Smooth muscle cell (in vitro differentiated cells): ENCODE measurements at regions not wholly inside any gene's neighbourhood (a gene's known extent, or its start where the extent isn't known, plus 50 kb on each side); places are given as distances from the start of the nearest gene placed in this dataset.

Experiments used
- DNase-seq: peaks from one replicate; lab custom pipeline; 2025; ENCODE audit not compliant: unreplicated experiment; lab: John Stamatoyannopoulos, UW
- H2AFZ ChIP-seq: fragments of 200-600 bp; sonication (generic); 2 replicates; pipeline ENCODE4 v1.6.0; 2016; ENCODE audit warnings: antibody characterized with exemption, low read depth, mild to moderate bottlenecking
- H3F3A ChIP-seq: fragments of 200-600 bp; sonication (generic); 2 replicates; pipeline ENCODE4 v1.6.0; 2017; ENCODE audit warnings: antibody characterized with exemption, low read depth
- H3K27ac ChIP-seq: fragments of 200-600 bp; sonication (generic); 2 replicates; pipeline ENCODE4 v1.5.1; 2016; ENCODE audit warnings: low read depth, mild to moderate bottlenecking
- H3K27me3 ChIP-seq: fragments of 200-600 bp; sonication (generic); 2 replicates; pipeline ENCODE4 v1.6.1; 2016; ENCODE audit warnings: low read depth, mild to moderate bottlenecking
- H3K36me3 ChIP-seq: fragments of 200-600 bp; sonication (generic); 2 replicates; pipeline ENCODE4 v1.5.1; 2016; ENCODE audit warnings: low read depth
- H3K4me1 ChIP-seq: fragments of 200-600 bp; sonication (generic); 2 replicates; pipeline ENCODE4 v1.5.1; 2016; ENCODE audit warnings: low read depth
- H3K4me2 ChIP-seq: fragments of 200-600 bp; sonication (generic); 2 replicates; pipeline ENCODE4 v1.6.0; 2016; ENCODE audit warnings: mild to moderate bottlenecking
- H3K4me3 ChIP-seq: fragments of 200-600 bp; sonication (generic); 2 replicates; pipeline ENCODE4 v1.5.1; 2016; ENCODE audit warnings: mild to moderate bottlenecking
- H3K79me2 ChIP-seq: fragments of 200-600 bp; sonication (generic); 2 replicates; pipeline ENCODE4 v1.6.0; 2016; ENCODE audit warnings: low read depth, mild to moderate bottlenecking
- H3K9ac ChIP-seq: fragments of 200-600 bp; sonication (generic); 2 replicates; pipeline ENCODE4 v1.6.0; 2016; ENCODE audit warnings: low read depth
- H3K9me3 ChIP-seq: fragments of 200-600 bp; sonication (generic); replicated peaks from 2 replicates; pipeline ENCODE4 v1.5.1; 2016; ENCODE audit warnings: low read depth
- H4K20me1 ChIP-seq: fragments of 200-600 bp; sonication (generic); 2 replicates; pipeline ENCODE4 v1.6.0; 2016; ENCODE audit warnings: low read depth
- WGBS: methylation state at CpG from one replicate; pipeline ENCODE4 v1.1.7; 2016; ENCODE audit warnings: low lambda C conversion rate; 5-methylcytosine and 5-hydroxymethylcytosine counted together
- TF ChIP-seq, protein P1 (sequence below): fragments of 200-600 bp; sonication (generic); IDR thresholded peaks from 2 replicates; pipeline ENCODE4 v1.5.1; 2017; ENCODE audit warnings: borderline replicate concordance, mild to moderate bottlenecking, antibody characterized with exemption; ENCODE audit not compliant: insufficient read depth, poor library complexity, severe bottlenecking

DNA sequence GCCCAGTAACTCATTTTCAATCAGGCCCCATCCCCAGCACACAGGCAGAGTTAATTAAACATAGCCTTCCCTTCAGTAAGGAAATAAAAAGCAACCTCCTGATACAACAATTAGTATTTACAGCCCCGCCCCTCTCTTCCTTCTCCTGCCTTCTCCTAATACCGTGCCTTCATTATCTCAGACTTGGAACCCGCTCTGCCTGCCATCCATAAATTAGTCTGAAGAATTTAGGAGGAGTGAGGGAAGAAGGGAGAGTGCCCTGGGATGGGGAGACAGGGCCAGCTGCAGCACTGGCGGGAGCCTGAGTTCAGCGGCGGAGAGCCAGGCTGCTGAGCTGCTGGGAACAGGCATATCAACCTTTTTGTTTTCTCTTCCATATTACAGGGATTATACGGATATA is 172.8 kb downstream of the ACTL8 start:
- no peaks in the 10 kb centered on the region for H3K4me1 ChIP-seq
- no peak overlapping the region for H3K4me3 ChIP-seq
- DNase-seq: no peak
- H3K79me2 ChIP-seq: no peaks in the 10 kb centered on the region
- WGBS: 70% methylated on average over 7 of the region's 7 CpGs
- no peak overlapping the region for H3K9ac ChIP-seq
- no peak overlapping the region for H3K27ac ChIP-seq
- H2AFZ ChIP-seq: no peak overlapping the region
- TF ChIP-seq, protein P1, sequence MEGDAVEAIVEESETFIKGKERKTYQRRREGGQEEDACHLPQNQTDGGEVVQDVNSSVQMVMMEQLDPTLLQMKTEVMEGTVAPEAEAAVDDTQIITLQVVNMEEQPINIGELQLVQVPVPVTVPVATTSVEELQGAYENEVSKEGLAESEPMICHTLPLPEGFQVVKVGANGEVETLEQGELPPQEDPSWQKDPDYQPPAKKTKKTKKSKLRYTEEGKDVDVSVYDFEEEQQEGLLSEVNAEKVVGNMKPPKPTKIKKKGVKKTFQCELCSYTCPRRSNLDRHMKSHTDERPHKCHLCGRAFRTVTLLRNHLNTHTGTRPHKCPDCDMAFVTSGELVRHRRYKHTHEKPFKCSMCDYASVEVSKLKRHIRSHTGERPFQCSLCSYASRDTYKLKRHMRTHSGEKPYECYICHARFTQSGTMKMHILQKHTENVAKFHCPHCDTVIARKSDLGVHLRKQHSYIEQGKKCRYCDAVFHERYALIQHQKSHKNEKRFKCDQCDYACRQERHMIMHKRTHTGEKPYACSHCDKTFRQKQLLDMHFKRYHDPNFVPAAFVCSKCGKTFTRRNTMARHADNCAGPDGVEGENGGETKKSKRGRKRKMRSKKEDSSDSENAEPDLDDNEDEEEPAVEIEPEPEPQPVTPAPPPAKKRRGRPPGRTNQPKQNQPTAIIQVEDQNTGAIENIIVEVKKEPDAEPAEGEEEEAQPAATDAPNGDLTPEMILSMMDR: no peak
- H3K36me3 ChIP-seq: no peaks in the 10 kb centered on the region
- peaks cover 14% of the 10 kb centered on the region for H3K27me3 ChIP-seq
- no peaks in the 10 kb centered on the region for H4K20me1 ChIP-seq
- no peaks in the 10 kb centered on the region for H3F3A ChIP-seq
- no peaks in the 10 kb centered on the region for H3K9me3 ChIP-seq
- H3K4me2 ChIP-seq: no peak overlapping the region

DNA sequence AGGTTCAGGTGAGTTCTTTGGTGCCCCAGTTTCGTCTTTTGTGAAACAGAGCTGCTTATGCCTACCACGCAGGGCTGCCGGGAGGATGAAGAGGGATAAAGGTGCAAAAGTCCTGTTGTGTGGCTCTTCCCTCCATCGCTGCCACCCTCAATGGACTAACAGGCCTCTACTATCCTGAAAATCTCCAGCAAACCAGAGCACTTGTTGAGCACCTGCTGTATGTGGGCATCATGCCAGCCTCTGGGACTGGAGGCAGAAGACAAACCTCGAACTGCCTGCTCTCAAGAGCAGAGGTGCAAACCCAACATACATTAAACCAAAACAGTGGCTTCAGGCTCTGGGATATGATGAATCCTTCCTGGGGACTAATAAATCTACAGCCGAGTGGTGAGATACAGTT is 174.1 kb downstream of the ACTL8 start:
- TF ChIP-seq, protein P1: no peak
- no peak overlapping the region for H3K4me3 ChIP-seq
- no peak overlapping the region for H2AFZ ChIP-seq
- no peaks in the 10 kb centered on the region for H3K36me3 ChIP-seq
- H3K4me1 ChIP-seq: no peaks in the 10 kb centered on the region
- no peaks in the 10 kb centered on the region for H4K20me1 ChIP-seq
- H3K79me2 ChIP-seq: no peaks in the 10 kb centered on the region
- peaks cover 6% of the 10 kb centered on the region for H3K27me3 ChIP-seq
- WGBS: 83% methylated on average over 6 of the region's 6 CpGs
- DNase-seq: no peak
- H3K27ac ChIP-seq: no peak overlapping the region
- H3F3A ChIP-seq: no peaks in the 10 kb centered on the region
- H3K4me2 ChIP-seq: no peak overlapping the region
- H3K9ac ChIP-seq: no peak overlapping the region
- H3K9me3 ChIP-seq: no peaks in the 10 kb centered on the region

DNA sequence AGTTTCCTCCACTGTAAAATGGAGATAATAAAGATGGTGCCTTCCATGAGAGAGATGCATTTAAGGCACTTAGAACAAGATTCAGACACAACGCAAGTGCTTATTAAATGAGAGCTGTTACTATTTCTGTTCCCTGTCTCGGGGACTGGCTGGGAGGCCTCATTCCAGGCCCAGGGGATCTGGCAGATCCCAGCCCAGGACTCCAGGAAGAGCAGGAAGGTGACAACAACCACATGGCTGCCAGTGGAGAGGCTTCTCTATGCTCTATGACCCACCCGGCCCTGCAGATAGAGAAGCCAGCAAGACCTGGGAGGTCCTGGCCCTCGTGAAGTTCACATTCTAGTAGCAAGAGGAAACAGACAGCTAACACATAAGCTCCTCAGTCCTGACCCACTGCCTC is 175.5 kb downstream of the ACTL8 start:
- H3K4me1 ChIP-seq: no peaks in the 10 kb centered on the region
- no peaks in the 10 kb centered on the region for H3K9me3 ChIP-seq
- 75% methylated on average over 4 of the region's 4 CpGs for WGBS
- no peak overlapping the region for H2AFZ ChIP-seq
- no peak overlapping the region for H3K9ac ChIP-seq
- no peaks in the 10 kb centered on the region for H4K20me1 ChIP-seq
- H3K4me2 ChIP-seq: no peak overlapping the region
- peaks cover 3% of the 10 kb centered on the region for H3K27me3 ChIP-seq
- DNase-seq: no peak
- H3K79me2 ChIP-seq: no peaks in the 10 kb centered on the region
- no peak overlapping the region for H3K4me3 ChIP-seq
- TF ChIP-seq, protein P1: no peak
- H3F3A ChIP-seq: no peaks in the 10 kb centered on the region
- H3K27ac ChIP-seq: no peak overlapping the region
- H3K36me3 ChIP-seq: no peaks in the 10 kb centered on the region

DNA sequence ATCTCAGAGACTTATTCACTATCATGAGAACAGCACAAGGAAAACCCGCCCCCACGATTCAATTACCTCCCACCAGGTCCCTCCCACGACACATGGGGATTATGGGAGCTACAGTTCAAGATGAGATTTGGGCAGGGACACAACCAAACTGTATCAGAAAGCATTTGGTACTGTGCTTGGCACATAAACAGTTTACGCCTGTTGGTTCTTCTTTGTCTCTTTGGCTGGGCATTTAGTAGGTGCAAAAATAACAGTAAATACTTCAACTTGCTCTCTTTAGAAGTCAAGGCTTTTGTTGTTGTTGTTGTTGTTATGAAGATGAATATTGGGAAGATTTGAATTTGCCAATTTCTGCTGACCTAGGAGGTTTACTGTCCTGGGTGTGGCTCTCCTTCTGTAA is 175.4 kb upstream of the IGSF21 start:
- no peaks in the 10 kb centered on the region for H3K9me3 ChIP-seq
- no peak overlapping the region for H3K4me2 ChIP-seq
- TF ChIP-seq, protein P1: no peak
- no peak overlapping the region for H2AFZ ChIP-seq
- H3K4me1 ChIP-seq: no peaks in the 10 kb centered on the region
- no peak overlapping the region for H3K9ac ChIP-seq
- WGBS: 69% methylated on average over 4 of the region's 4 CpGs
- H3F3A ChIP-seq: no peaks in the 10 kb centered on the region
- peaks cover 9% of the 10 kb centered on the region for H3K27me3 ChIP-seq
- no peaks in the 10 kb centered on the region for H3K36me3 ChIP-seq
- no peaks in the 10 kb centered on the region for H3K79me2 ChIP-seq
- no peak overlapping the region for H3K4me3 ChIP-seq
- H4K20me1 ChIP-seq: no peaks in the 10 kb centered on the region
- no peak overlapping the region for H3K27ac ChIP-seq
- DNase-seq: no peak
